Body of pancreas (tissue), 4 donors: ENCODE measurements at regions not wholly inside any gene's neighbourhood (a gene's known extent, or its start where the extent isn't known, plus 50 kb on each side); places are given as distances from the start of the nearest gene placed in this dataset.

Experiments used
- ATAC-seq: fragments of 150-250 bp; one replicate; pipeline ENCODE4 v1.9.1; 2016
- DNase-seq, 4 donors: peaks; one replicate each; pipeline ENCODE4 v3.0.0-alpha.2; 2019
- H3K27ac ChIP-seq, 4 donors: fragments of 200-600 bp; sonication (generic); 1 replicate in 3 of 4; 2 replicates in 1 of 4; pipeline versions ENCODE4 v1.5.1 to v1.6.1; 2016 to 2019; ENCODE audit warnings: mild to moderate bottlenecking in 1 of 4, mixed read lengths in 1 of 4, moderate library complexity in 1 of 4
- H3K27me3 ChIP-seq, 2 donors: fragments of 200-600 bp; sonication (generic); one replicate each; pipeline ENCODE4 v1.6.0; 2016; ENCODE audit warnings: mild to moderate bottlenecking in 1 of 2
- H3K36me3 ChIP-seq, 2 donors: fragments of 200-600 bp; sonication (generic); replicated peaks in 1 of 2; 2 replicates each; pipeline ENCODE4 v1.5.1; 2016; ENCODE audit warnings: low read depth in 2 of 2; ENCODE audit not compliant: insufficient read depth in 1 of 2
- H3K4me1 ChIP-seq: fragments of 200-600 bp; sonication (generic); one replicate; pipeline ENCODE4 v1.6.0; 2016
- H3K4me3 ChIP-seq, 2 donors: fragments of 200-600 bp; sonication (generic); 1 replicate in 1 of 2; 2 replicates in 1 of 2; pipeline ENCODE4 v1.5.1; 2016 to 2019
- H3K9me3 ChIP-seq, 3 donors: fragments of 200-600 bp; sonication (generic); 1 replicate in 2 of 3; 2 replicates in 1 of 3; pipeline ENCODE4 v1.5.1; 2016
- POLR2A ChIP-seq, 3 donors: fragments of 450-650 bp; IDR thresholded peaks; one replicate each; pipeline ENCODE4 v1.6.1; 2016; ENCODE audit warnings: antibody characterized with exemption in 3 of 3, mild to moderate bottlenecking in 2 of 3
- WGBS, 2 donors: methylation state at CpG; one replicate each; pipeline ENCODE4 v1.1.5; 2017; 5-methylcytosine and 5-hydroxymethylcytosine counted together
- intact Hi-C: fragments of 100-400 bp; cut with DNase I; formaldehyde crosslinking; loops from one replicate; pipeline ENCODE4 v1.15.1; 2023
- TF ChIP-seq, protein P1 (sequence below), 7 experiments: fragments of 450-650 bp in 4 of 7; fragments of 200-600 bp in 3 of 7; sonication (generic) in 3 of 7; IDR thresholded peaks; one replicate each; pipeline ENCODE4 v1.5.1; 2016 to 2019; ENCODE audit warnings: antibody characterized with exemption in 7 of 7

DNA sequence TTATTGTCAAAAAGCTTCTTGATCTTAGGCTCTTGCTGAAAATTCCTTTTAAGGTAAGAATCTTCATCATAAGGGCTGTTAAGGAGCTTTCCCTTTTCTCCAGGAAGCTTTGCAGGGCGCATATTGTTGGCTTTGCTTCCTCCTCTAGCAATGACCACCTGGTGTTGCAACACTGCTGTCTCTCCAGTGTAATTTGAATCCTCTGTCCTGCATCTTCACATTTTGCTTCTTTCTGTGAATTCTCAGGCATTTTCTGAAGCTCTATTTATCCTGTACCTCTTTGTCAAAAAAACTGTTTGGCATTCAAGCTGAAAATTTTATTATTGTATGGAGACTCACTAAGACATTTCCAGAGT, 533.1 kb upstream of the CHAC2 start:
- intact Hi-C loops, result no loop called here
- no peak overlapping the region for H3K4me3 ChIP-seq
- no peaks in the 10 kb centered on the region for H3K9me3 ChIP-seq
- peak in 2 of 4 donors; percentile 24 to 42 for DNase-seq
- no peak for TF ChIP-seq POLR2A (IDR thresholded peaks at IDR 0.05)
- TF ChIP-seq, protein P1, sequence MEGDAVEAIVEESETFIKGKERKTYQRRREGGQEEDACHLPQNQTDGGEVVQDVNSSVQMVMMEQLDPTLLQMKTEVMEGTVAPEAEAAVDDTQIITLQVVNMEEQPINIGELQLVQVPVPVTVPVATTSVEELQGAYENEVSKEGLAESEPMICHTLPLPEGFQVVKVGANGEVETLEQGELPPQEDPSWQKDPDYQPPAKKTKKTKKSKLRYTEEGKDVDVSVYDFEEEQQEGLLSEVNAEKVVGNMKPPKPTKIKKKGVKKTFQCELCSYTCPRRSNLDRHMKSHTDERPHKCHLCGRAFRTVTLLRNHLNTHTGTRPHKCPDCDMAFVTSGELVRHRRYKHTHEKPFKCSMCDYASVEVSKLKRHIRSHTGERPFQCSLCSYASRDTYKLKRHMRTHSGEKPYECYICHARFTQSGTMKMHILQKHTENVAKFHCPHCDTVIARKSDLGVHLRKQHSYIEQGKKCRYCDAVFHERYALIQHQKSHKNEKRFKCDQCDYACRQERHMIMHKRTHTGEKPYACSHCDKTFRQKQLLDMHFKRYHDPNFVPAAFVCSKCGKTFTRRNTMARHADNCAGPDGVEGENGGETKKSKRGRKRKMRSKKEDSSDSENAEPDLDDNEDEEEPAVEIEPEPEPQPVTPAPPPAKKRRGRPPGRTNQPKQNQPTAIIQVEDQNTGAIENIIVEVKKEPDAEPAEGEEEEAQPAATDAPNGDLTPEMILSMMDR (IDR thresholded peaks at IDR 0.05), result no peak
- H3K27ac ChIP-seq, result peak overlapping the region in 3 of 4 donors; percentile 3 to 49 (median 41)
- WGBS, 2 donors, result 24 to 44% methylated on average over 1 of the region's 1 CpG
- no peaks in the 10 kb centered on the region for H3K27me3 ChIP-seq
- H3K36me3 ChIP-seq, result no peaks in the 10 kb centered on the region
- H3K4me1 ChIP-seq, result peaks cover 17% of the 10 kb centered on the region
- peak; percentile 66 for ATAC-seq

DNA sequence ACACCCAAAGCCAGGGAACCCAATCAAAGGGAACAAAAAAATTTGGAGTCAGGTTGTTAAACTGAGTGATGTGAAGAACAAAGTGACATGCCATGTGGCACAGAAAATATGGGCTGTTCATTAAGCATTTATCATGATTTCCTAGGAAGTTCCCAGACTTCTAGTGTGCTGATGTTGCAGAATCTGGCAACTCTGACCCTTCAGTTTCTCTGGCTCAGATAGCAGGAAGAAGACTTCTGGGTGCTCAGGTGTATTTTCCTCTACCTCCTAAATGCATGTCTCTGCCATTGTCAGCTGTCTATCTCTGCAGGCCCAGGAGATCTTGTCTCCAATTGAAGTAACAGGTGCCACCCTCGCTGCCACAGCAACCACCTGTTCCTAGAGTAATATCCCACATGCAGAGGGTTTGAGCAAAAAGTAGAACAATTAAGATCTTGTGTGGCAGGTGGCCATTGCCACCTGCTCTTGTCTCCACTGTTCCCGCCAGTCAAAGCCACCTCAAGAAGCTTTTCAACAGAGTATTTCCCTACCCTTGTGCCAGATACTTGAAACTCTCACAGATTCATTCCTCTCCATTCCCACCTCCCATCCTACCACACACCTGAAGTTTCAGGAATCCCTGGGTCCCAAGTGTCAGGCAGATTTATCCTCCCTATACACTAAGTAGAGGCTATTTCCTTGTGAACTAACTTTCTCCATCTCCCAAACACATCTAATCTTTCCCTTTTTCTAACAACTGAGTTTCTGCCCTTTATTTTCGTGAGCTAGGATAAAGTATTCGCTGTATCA, 533.7 kb upstream of the CHAC2 start:
- intact Hi-C loops, result no loop called here
- Histone ChIP-seq H3K27ac (peak overlapping the region in 3 of 4 donors; percentile 3 to 49 (median 41)), H3K4me3 (no peak overlapping the region), H3K36me3 (no peaks in the 10 kb centered on the region), H3K27me3 (no peaks in the 10 kb centered on the region), H3K4me1 (peaks cover 17% of the 10 kb centered on the region), H3K9me3 (no peaks in the 10 kb centered on the region)
- peak; percentile 27 for ATAC-seq
- no peak for TF ChIP-seq POLR2A (IDR thresholded peaks at IDR 0.05)
- TF ChIP-seq, protein P1 (IDR thresholded peaks at IDR 0.05), result no peak
- WGBS, 2 donors, result 46 to 53% methylated on average over 4 of the region's 4 CpGs
- DNase-seq, result peak in 1 of 4 donors; percentile 21

DNA sequence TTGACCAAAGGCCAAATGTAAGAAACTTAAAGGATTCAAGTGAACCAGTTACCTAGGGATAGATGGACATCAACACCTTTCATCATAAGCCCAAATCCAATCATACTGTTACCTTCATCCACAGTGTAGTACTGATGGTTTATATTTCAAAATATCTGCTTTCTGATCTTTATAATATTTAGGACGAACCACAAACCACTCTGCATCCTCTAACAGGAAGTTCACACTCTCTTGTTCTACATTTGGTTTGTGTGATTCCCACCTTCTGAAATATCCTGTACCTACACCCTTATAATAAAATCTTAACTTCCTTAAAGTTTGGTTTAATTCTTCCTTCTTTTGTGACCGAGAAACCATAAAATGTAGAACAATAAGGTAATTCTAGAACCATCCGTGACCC, 535.7 kb upstream of the CHAC2 start:
- Histone ChIP-seq H3K4me1 (peaks cover 17% of the 10 kb centered on the region), H3K27me3 (no peaks in the 10 kb centered on the region), H3K27ac (no peak overlapping the region), H3K9me3 (no peaks in the 10 kb centered on the region), H3K4me3 (no peak overlapping the region), H3K36me3 (no peaks in the 10 kb centered on the region)
- DNase-seq (no peak), ATAC-seq (no peak)
- intact Hi-C loops, result no loop called here
- TF ChIP-seq, protein P1 (IDR thresholded peaks at IDR 0.05), result no peak
- TF ChIP-seq POLR2A (IDR thresholded peaks at IDR 0.05), result no peak
- 50 to 55% methylated on average over 3 of the region's 3 CpGs for WGBS, 2 donors

DNA sequence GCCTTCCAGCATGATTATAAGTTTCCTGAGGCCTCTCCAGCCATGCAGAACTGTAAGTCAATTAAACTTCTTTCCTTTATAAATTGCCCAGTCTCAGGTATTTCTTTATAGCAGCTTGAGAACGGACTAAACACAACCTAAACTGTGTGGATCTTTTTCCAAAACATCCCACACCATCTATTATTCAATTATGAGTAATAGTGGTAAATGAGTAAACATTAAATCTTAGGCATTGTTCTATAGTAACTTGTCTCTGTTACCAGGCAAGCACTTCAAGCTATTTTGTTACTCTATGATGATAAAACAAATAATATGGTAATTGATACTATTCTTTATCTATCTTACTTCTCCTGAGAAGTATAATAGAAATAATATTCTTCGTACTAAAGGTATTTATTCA, 536.9 kb upstream of the CHAC2 start:
- Histone ChIP-seq H3K9me3 (no peaks in the 10 kb centered on the region), H3K4me3 (no peak overlapping the region), H3K4me1 (peaks cover 17% of the 10 kb centered on the region), H3K27ac (no peak overlapping the region), H3K27me3 (no peaks in the 10 kb centered on the region), H3K36me3 (no peaks in the 10 kb centered on the region)
- TF ChIP-seq, protein P1 (IDR thresholded peaks at IDR 0.05), result no peak
- no peak for TF ChIP-seq POLR2A (IDR thresholded peaks at IDR 0.05)
- ATAC-seq (no peak), DNase-seq (no peak)
- WGBS, 2 donors, result 82 to 88% methylated on average over 2 of the region's 2 CpGs
- intact Hi-C loops, result no loop called here

DNA sequence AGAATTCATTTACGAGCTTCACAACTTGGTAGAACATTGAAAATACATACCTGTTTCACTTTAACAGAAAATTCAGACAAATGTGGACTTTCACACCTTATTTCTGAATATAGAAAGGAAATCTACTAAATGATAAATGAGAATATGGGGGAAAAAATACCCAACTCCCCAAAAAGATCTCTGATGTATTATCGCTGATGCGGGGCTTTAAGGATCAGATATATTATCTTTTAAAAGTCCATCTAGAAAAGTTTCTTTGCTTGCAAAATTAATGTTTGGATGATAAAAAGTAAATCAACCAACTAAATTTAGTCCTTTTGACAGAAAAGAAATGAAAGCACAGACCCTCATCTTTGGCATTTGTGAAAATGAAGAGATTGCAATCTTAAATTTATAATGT, 540.1 kb upstream of the CHAC2 start:
- Histone ChIP-seq H3K4me3 (no peak overlapping the region), H3K4me1 (no peaks in the 10 kb centered on the region), H3K36me3 (no peaks in the 10 kb centered on the region), H3K27ac (no peak overlapping the region), H3K27me3 (no peaks in the 10 kb centered on the region), H3K9me3 (no peaks in the 10 kb centered on the region)
- ATAC-seq, result no peak
- no peak for DNase-seq
- WGBS, 2 donors, result 95 to 97% methylated on average over 3 of the region's 3 CpGs
- intact Hi-C loops, result no loop called here
- TF ChIP-seq, protein P1 (IDR thresholded peaks at IDR 0.05), result no peak
- TF ChIP-seq POLR2A (IDR thresholded peaks at IDR 0.05), result no peak
